ENCODE measurements at regions not wholly inside any gene's neighbourhood (a gene's known extent, or its start where the extent isn't known, plus 50 kb on each side); places are given as distances from the start of the nearest gene placed in this dataset.

GRCh38 chr5:74372051-74372450 lies 268.5 kb downstream of the ENC1 start:
- no peak overlapping the region for H4K91ac ChIP-seq (replicated peaks; ENCODE audit: insufficient read length, low read length)
- no peaks in the 10 kb centered on the region; a peak in 1 of 7 replicates for H3K4me1 ChIP-seq (replicated peaks in 1 of 4; ENCODE audit: control insufficient read depth in 3 of 4, insufficient read depth in 4 of 4, low read length in 3 of 4)
- no peak overlapping the region for H2BK5ac ChIP-seq (ENCODE audit: low read depth, low read length)
- H3K9ac ChIP-seq (replicated peaks in 1 of 4; ENCODE audit: extremely low read depth in 1 of 4, low read depth in 3 of 4, low read length in 3 of 4): no peak overlapping the region
- FAIRE-seq (no peak), DNase-seq (ENCODE audit: low read depth in 1 of 2, low spot score in 2 of 2) (no peak)
- no peak for TF ChIP-seq TAF1 (IDR thresholded peaks at IDR 0.05; ENCODE audit: low read depth, low read length)
- no peak for TF ChIP-seq NANOG (IDR thresholded peaks at IDR 0.05; ENCODE audit: insufficient read depth, low read depth, low read length, poor library complexity, severe bottlenecking)
- no peak for TF ChIP-seq RNF2 (IDR thresholded peaks at IDR 0.05; ENCODE audit: borderline replicate concordance, low read depth, low read length, missing control alignments, poor library complexity, severe bottlenecking)
- TF ChIP-seq YY1 (IDR thresholded peaks at IDR 0.05; ENCODE audit: low read depth, low read length): no peak
- TF ChIP-seq TCF12 (IDR thresholded peaks at IDR 0.05; ENCODE audit: low read depth, low read length): no peak
- H3K14ac ChIP-seq (ENCODE audit: insufficient read length): no peak overlapping the region
- H2BK20ac ChIP-seq (ENCODE audit: low read length): no peak overlapping the region
- no peaks in the 10 kb centered on the region for H3K27me3 ChIP-seq (replicated peaks in 1 of 4; ENCODE audit: control insufficient read depth in 3 of 4, extremely low read depth in 1 of 4, insufficient read depth in 3 of 4, low read length in 3 of 4)
- H3K4ac ChIP-seq (replicated peaks; ENCODE audit: insufficient read length, low read depth, low read length): no peak overlapping the region
- H3K79me2 ChIP-seq (ENCODE audit: control insufficient read depth in 1 of 2, insufficient read depth in 2 of 2, low read length in 2 of 2): no peaks in the 10 kb centered on the region
- no peak overlapping the region for H3K4me3 ChIP-seq (ENCODE audit: extremely low read depth in 1 of 4, insufficient read depth in 2 of 4, low read depth in 3 of 4, low read length in 4 of 4)
- no peaks in the 10 kb centered on the region for H3K9me3 ChIP-seq (ENCODE audit: insufficient read depth in 2 of 2, low read depth in 1 of 2, low read length in 1 of 2)
- H4K20me1 ChIP-seq (replicated peaks in 1 of 2; ENCODE audit: control insufficient read depth in 1 of 2, insufficient read depth in 2 of 2, low read length in 2 of 2): no peaks in the 10 kb centered on the region
- POLR2A ChIA-PET (ENCODE audit: partially characterized antibody): no interaction called here
- H4K5ac ChIP-seq (ENCODE audit: insufficient read length, low read depth, low read length): no peak overlapping the region
- H3K23me2 ChIP-seq (ENCODE audit: low read depth, low read length): no peaks in the 10 kb centered on the region; the same call in 1 of the 2 replicates
- H3K18ac ChIP-seq (ENCODE audit: extremely low read depth, low read length): no peak overlapping the region
- 76% methylated on average over 3 of the region's 3 CpGs; no CpG with 5 or more reads in 1 of the 2 experiments for WGBS, 2 experiments (ENCODE audit: extremely low coverage in 1 of 2, insufficient coverage in 1 of 2, insufficient read length in 1 of 2, insufficient replicate concordance in 2 of 2, low coverage in 1 of 2, low lambda C conversion rate in 2 of 2, missing lambda C conversion rate in 1 of 2)
- no peak overlapping the region for H3K4me2 ChIP-seq (ENCODE audit: insufficient read depth in 1 of 2, low read depth in 2 of 2, low read length in 2 of 2)
- H3K36me3 ChIP-seq (ENCODE audit: control insufficient read depth in 2 of 4, insufficient read depth in 4 of 4, low read length in 3 of 4): no peaks in the 10 kb centered on the region
- H4K8ac ChIP-seq (ENCODE audit: extremely low read depth, insufficient read depth, low read length): no peak overlapping the region
- no peak overlapping the region for H2AK5ac ChIP-seq (ENCODE audit: low read depth, low read length)
- no peaks in the 10 kb centered on the region for H3K79me1 ChIP-seq (ENCODE audit: low read depth, low read length)
- no peak overlapping the region for H2BK15ac ChIP-seq (ENCODE audit: low read length)
- CTCF ChIA-PET (ENCODE audit: partially characterized antibody): interaction anchor here (1.6 kb wide), 1 partner anchor 330 kb away, joined by 3 read pairs; no protein-coding TSS in a partner anchor
- no peak overlapping the region for H3K56ac ChIP-seq (replicated peaks; ENCODE audit: insufficient read length, low read depth, low read length)
- no peak overlapping the region for H2BK12ac ChIP-seq (ENCODE audit: low read depth, low read length)
- no peak overlapping the region for H3K23ac ChIP-seq (ENCODE audit: insufficient read length)
- H2BK120ac ChIP-seq (replicated peaks; ENCODE audit: low read depth, low read length): no peak overlapping the region
- H3K27ac ChIP-seq (ENCODE audit: low read depth, low read length): no peak overlapping the region
- no peak overlapping the region for H2AFZ ChIP-seq (ENCODE audit: low read length)
